ENCODE measurements at regions not wholly inside any gene's neighbourhood (a gene's known extent, or its start where the extent isn't known, plus 50 kb on each side); places are given as distances from the start of the nearest gene placed in this dataset.

- Histone ChIP-seq H3K4me1 (ENCODE audit: control insufficient read depth, insufficient read depth, low read length, poor library complexity, severe bottlenecking) (no peaks in the 10 kb centered on the region), H3K4me3 (ENCODE audit: extremely low read depth, insufficient read depth, low read length, poor library complexity, severe bottlenecking) (no peak overlapping the region), H3K9me3 (ENCODE audit: control insufficient read depth, low read length) (no peaks in the 10 kb centered on the region), H3K27ac (ENCODE audit: low read depth, low read length, severe bottlenecking) (no peak overlapping the region), H3K36me3 (ENCODE audit: control insufficient read depth, insufficient read depth, low read length) (no peaks in the 10 kb centered on the region)
- WGBS, 2 experiments (ENCODE audit: insufficient coverage in 2 of 2) = no CpG with 5 or more reads among the region's 1 CpG
Measured at GRCh38 chr3:83453056-83453455, 1505.7 kb upstream of the CADM2 start.

- no peak overlapping the region for H3K27ac ChIP-seq (ENCODE audit: low read depth, low read length, severe bottlenecking)
- H3K4me3 ChIP-seq (ENCODE audit: extremely low read depth, insufficient read depth, low read length, poor library complexity, severe bottlenecking) = no peak overlapping the region
- H3K9me3 ChIP-seq (ENCODE audit: control insufficient read depth, low read length) = no peaks in the 10 kb centered on the region
- no peaks in the 10 kb centered on the region for H3K4me1 ChIP-seq (ENCODE audit: control insufficient read depth, insufficient read depth, low read length, poor library complexity, severe bottlenecking)
- WGBS, 2 experiments (ENCODE audit: insufficient coverage in 2 of 2) = no CpG with 5 or more reads among the region's 4 CpGs
- H3K36me3 ChIP-seq (ENCODE audit: control insufficient read depth, insufficient read depth, low read length) = no peaks in the 10 kb centered on the region
Measured at GRCh38 chr3:83454353-83454752, 1504.4 kb upstream of the CADM2 start.

- no peaks in the 10 kb centered on the region for H3K4me1 ChIP-seq (ENCODE audit: control insufficient read depth, insufficient read depth, low read length, poor library complexity, severe bottlenecking)
- no peaks in the 10 kb centered on the region for H3K36me3 ChIP-seq (ENCODE audit: control insufficient read depth, insufficient read depth, low read length)
- H3K4me3 ChIP-seq (ENCODE audit: extremely low read depth, insufficient read depth, low read length, poor library complexity, severe bottlenecking) = no peak overlapping the region
- H3K9me3 ChIP-seq (ENCODE audit: control insufficient read depth, low read length) = no peaks in the 10 kb centered on the region
- H3K27ac ChIP-seq (ENCODE audit: low read depth, low read length, severe bottlenecking) = no peak overlapping the region
- 84 to 91% methylated on average over 1 to 2 of the region's 2 CpGs for WGBS, 2 experiments (ENCODE audit: insufficient coverage in 2 of 2)
Measured at GRCh38 chr3:83457551-83457950, 1501.2 kb upstream of the CADM2 start.

- H3K4me3 ChIP-seq (ENCODE audit: extremely low read depth, insufficient read depth, low read length, poor library complexity, severe bottlenecking) = no peak overlapping the region
- 80 to 86% methylated on average over 2 of the region's 2 CpGs for WGBS, 2 experiments (ENCODE audit: insufficient coverage in 2 of 2)
- H3K36me3 ChIP-seq (ENCODE audit: control insufficient read depth, insufficient read depth, low read length) = no peaks in the 10 kb centered on the region
- H3K4me1 ChIP-seq (ENCODE audit: control insufficient read depth, insufficient read depth, low read length, poor library complexity, severe bottlenecking) = no peaks in the 10 kb centered on the region
- no peak overlapping the region for H3K27ac ChIP-seq (ENCODE audit: low read depth, low read length, severe bottlenecking)
- H3K9me3 ChIP-seq (ENCODE audit: control insufficient read depth, low read length) = no peaks in the 10 kb centered on the region
Measured at GRCh38 chr3:83460052-83460451, 1498.7 kb upstream of the CADM2 start.

GRCh38 chr3:83461411-83461810 lies 1497.4 kb upstream of the CADM2 start:
- Histone ChIP-seq H3K4me1 (ENCODE audit: control insufficient read depth, insufficient read depth, low read length, poor library complexity, severe bottlenecking) (no peaks in the 10 kb centered on the region), H3K27ac (ENCODE audit: low read depth, low read length, severe bottlenecking) (no peak overlapping the region), H3K9me3 (ENCODE audit: control insufficient read depth, low read length) (no peaks in the 10 kb centered on the region), H3K36me3 (ENCODE audit: control insufficient read depth, insufficient read depth, low read length) (no peaks in the 10 kb centered on the region), H3K4me3 (ENCODE audit: extremely low read depth, insufficient read depth, low read length, poor library complexity, severe bottlenecking) (no peak overlapping the region)
- no CpG with 5 or more reads among the region's 1 CpG for WGBS, 2 experiments (ENCODE audit: insufficient coverage in 2 of 2)

- peaks cover 5% of the 10 kb centered on the region for H3K4me1 ChIP-seq (ENCODE audit: control insufficient read depth, insufficient read depth, low read length, poor library complexity, severe bottlenecking)
- no peaks in the 10 kb centered on the region for H3K36me3 ChIP-seq (ENCODE audit: control insufficient read depth, insufficient read depth, low read length)
- WGBS, 2 experiments (ENCODE audit: insufficient coverage in 2 of 2) = 94 to 98% methylated on average over 10 to 11 of the region's 13 CpGs
- H3K27ac ChIP-seq (ENCODE audit: low read depth, low read length, severe bottlenecking) = no peak overlapping the region
- H3K9me3 ChIP-seq (ENCODE audit: control insufficient read depth, low read length) = no peaks in the 10 kb centered on the region
- no peak overlapping the region for H3K4me3 ChIP-seq (ENCODE audit: extremely low read depth, insufficient read depth, low read length, poor library complexity, severe bottlenecking)
Measured at GRCh38 chr3:83477563-83477962, 1481.2 kb upstream of the CADM2 start.

GRCh38 chr3:83482402-83483070 lies 1476.3 kb upstream of the CADM2 start:
- no peak overlapping the region for H3K4me3 ChIP-seq (ENCODE audit: extremely low read depth, insufficient read depth, low read length, poor library complexity, severe bottlenecking)
- 83 to 100% methylated on average over 1 to 2 of the region's 4 CpGs for WGBS, 2 experiments (ENCODE audit: insufficient coverage in 2 of 2)
- H3K9me3 ChIP-seq (ENCODE audit: control insufficient read depth, low read length) = no peaks in the 10 kb centered on the region
- no peak overlapping the region for H3K27ac ChIP-seq (ENCODE audit: low read depth, low read length, severe bottlenecking)
- peaks cover 5% of the 10 kb centered on the region for H3K4me1 ChIP-seq (ENCODE audit: control insufficient read depth, insufficient read depth, low read length, poor library complexity, severe bottlenecking)
- no peaks in the 10 kb centered on the region for H3K36me3 ChIP-seq (ENCODE audit: control insufficient read depth, insufficient read depth, low read length)

GRCh38 chr3:83496462-83496861 lies 1462.3 kb upstream of the CADM2 start:
- no CpG with 5 or more reads among the region's 1 CpG for WGBS, 2 experiments (ENCODE audit: insufficient coverage in 2 of 2)
- no peaks in the 10 kb centered on the region for H3K36me3 ChIP-seq (ENCODE audit: control insufficient read depth, insufficient read depth, low read length)
- no peaks in the 10 kb centered on the region for H3K9me3 ChIP-seq (ENCODE audit: control insufficient read depth, low read length)
- no peaks in the 10 kb centered on the region for H3K4me1 ChIP-seq (ENCODE audit: control insufficient read depth, insufficient read depth, low read length, poor library complexity, severe bottlenecking)
- no peak overlapping the region for H3K4me3 ChIP-seq (ENCODE audit: extremely low read depth, insufficient read depth, low read length, poor library complexity, severe bottlenecking)
- H3K27ac ChIP-seq (ENCODE audit: low read depth, low read length, severe bottlenecking) = no peak overlapping the region

- Histone ChIP-seq H3K36me3 (ENCODE audit: control insufficient read depth, insufficient read depth, low read length) (no peaks in the 10 kb centered on the region), H3K9me3 (ENCODE audit: control insufficient read depth, low read length) (no peaks in the 10 kb centered on the region), H3K4me1 (ENCODE audit: control insufficient read depth, insufficient read depth, low read length, poor library complexity, severe bottlenecking) (no peaks in the 10 kb centered on the region), H3K4me3 (ENCODE audit: extremely low read depth, insufficient read depth, low read length, poor library complexity, severe bottlenecking) (no peak overlapping the region), H3K27ac (ENCODE audit: low read depth, low read length, severe bottlenecking) (no peak overlapping the region)
- 86 to 100% methylated on average over 1 of the region's 1 CpG for WGBS, 2 experiments (ENCODE audit: insufficient coverage in 2 of 2)
Measured at GRCh38 chr3:83498361-83499016, 1460.3 kb upstream of the CADM2 start.

GRCh38 chr3:83500422-83500821 lies 1458.4 kb upstream of the CADM2 start:
- Histone ChIP-seq H3K9me3 (ENCODE audit: control insufficient read depth, low read length) (no peaks in the 10 kb centered on the region), H3K27ac (ENCODE audit: low read depth, low read length, severe bottlenecking) (no peak overlapping the region), H3K36me3 (ENCODE audit: control insufficient read depth, insufficient read depth, low read length) (no peaks in the 10 kb centered on the region), H3K4me3 (ENCODE audit: extremely low read depth, insufficient read depth, low read length, poor library complexity, severe bottlenecking) (no peak overlapping the region), H3K4me1 (ENCODE audit: control insufficient read depth, insufficient read depth, low read length, poor library complexity, severe bottlenecking) (no peaks in the 10 kb centered on the region)
- 93 to 95% methylated on average over 4 to 5 of the region's 7 CpGs for WGBS, 2 experiments (ENCODE audit: insufficient coverage in 2 of 2)

- Histone ChIP-seq H3K27ac (ENCODE audit: low read depth, low read length, severe bottlenecking) (no peak overlapping the region), H3K36me3 (ENCODE audit: control insufficient read depth, insufficient read depth, low read length) (no peaks in the 10 kb centered on the region), H3K4me3 (ENCODE audit: extremely low read depth, insufficient read depth, low read length, poor library complexity, severe bottlenecking) (no peak overlapping the region), H3K9me3 (ENCODE audit: control insufficient read depth, low read length) (no peaks in the 10 kb centered on the region), H3K4me1 (ENCODE audit: control insufficient read depth, insufficient read depth, low read length, poor library complexity, severe bottlenecking) (no peaks in the 10 kb centered on the region)
- no CpG with 5 or more reads among the region's 2 CpGs for WGBS, 2 experiments (ENCODE audit: insufficient coverage in 2 of 2)
Measured at GRCh38 chr3:83500931-83501330, 1457.9 kb upstream of the CADM2 start.
